ENCODE measurements at regions not wholly inside any gene's neighbourhood (a gene's known extent, or its start where the extent isn't known, plus 50 kb on each side); places are given as distances from the start of the nearest gene placed in this dataset.

DNA sequence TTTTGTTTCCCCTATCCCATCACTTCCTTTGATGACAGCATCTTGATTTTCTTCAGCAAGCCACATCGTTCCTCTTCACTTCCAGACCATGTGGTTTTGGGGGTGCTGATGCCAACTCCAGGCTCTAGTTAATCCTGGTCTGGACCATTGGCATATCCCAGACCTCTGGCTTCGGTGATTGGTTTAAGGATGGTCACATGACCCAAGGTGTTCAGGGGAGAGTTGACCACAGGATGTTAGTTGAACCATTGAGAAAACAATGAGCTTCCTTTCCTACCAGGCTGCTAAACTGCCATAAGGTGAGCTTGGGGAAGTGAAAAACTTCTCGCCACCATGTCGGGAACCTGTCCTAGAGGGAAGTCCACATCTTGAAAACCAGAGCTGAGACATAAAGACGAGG, 60.9 kb upstream of the TLR3 start:
- 87% methylated on average over 5 of the region's 5 CpGs for WGBS, 2 donors
- Histone ChIP-seq H3K4me3 (ENCODE audit: low read depth in 1 of 2, low read length in 2 of 2) (no peak overlapping the region), H3K27ac (ENCODE audit: low read depth in 2 of 2, low read length in 1 of 2) (no peak overlapping the region), H3K9me3 (ENCODE audit: control insufficient read depth in 2 of 2, insufficient read depth in 1 of 2, low read depth in 1 of 2, low read length in 1 of 2) (no peaks in the 10 kb centered on the region), H3K36me3 (ENCODE audit: control insufficient read depth in 2 of 2, insufficient read depth in 2 of 2, low read length in 1 of 2) (no peaks in the 10 kb centered on the region), H3K27me3 (ENCODE audit: control insufficient read depth in 1 of 2, insufficient read depth in 2 of 2, low read length in 2 of 2) (no peaks in the 10 kb centered on the region), H3K4me1 (ENCODE audit: control insufficient read depth in 2 of 2, insufficient read depth in 2 of 2, low read length in 1 of 2) (no peaks in the 10 kb centered on the region)

DNA sequence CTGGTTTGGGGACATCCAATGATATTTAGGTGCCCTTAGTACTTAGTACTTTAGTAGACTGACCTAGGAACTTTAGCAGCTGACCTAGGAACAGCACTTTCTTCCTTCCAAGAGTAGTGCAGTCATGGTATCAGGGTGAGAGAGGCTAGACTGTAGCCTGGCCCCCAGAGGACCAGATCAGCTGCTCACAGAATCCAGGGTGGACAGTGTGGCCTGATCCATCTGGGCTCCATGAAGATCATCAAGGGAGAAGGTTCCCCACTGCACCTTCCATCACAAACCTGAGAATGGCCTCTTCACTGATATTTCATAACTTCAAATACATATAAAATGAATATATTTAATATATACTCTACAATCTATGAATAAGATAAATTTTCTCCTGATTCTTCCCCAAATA, 59.0 kb upstream of the TLR3 start:
- no peaks in the 10 kb centered on the region for H3K9me3 ChIP-seq (ENCODE audit: control insufficient read depth in 2 of 2, insufficient read depth in 1 of 2, low read depth in 1 of 2, low read length in 1 of 2)
- no peak overlapping the region for H3K27ac ChIP-seq (ENCODE audit: low read depth in 2 of 2, low read length in 1 of 2)
- H3K27me3 ChIP-seq (ENCODE audit: control insufficient read depth in 1 of 2, insufficient read depth in 2 of 2, low read length in 2 of 2) = no peaks in the 10 kb centered on the region
- H3K4me1 ChIP-seq (ENCODE audit: control insufficient read depth in 2 of 2, insufficient read depth in 2 of 2, low read length in 1 of 2) = no peaks in the 10 kb centered on the region
- H3K36me3 ChIP-seq (ENCODE audit: control insufficient read depth in 2 of 2, insufficient read depth in 2 of 2, low read length in 1 of 2) = no peaks in the 10 kb centered on the region
- H3K4me3 ChIP-seq (ENCODE audit: low read depth in 1 of 2, low read length in 2 of 2) = no peak overlapping the region

DNA sequence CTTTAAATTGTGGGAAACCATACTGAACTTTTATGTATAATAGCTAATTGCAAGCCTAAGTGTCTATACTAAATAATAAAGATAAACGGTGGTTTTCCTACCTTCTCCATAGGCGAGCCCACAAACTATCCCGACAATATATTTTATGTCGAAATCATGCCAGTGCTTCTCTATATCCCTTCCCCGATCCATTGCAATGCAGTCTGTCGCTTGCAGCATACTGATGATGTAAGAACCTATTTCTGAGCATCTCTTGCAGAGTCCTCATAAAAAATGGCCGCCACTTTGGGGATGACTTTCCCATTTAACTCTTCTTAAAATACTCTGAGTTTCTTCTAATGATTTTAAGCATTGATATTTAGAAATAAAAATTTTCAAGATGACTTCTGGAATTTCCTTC, 58.1 kb upstream of the TLR3 start:
- 96 to 97% methylated on average over 7 of the region's 7 CpGs for WGBS, 2 donors
- Histone ChIP-seq H3K4me1 (ENCODE audit: control insufficient read depth in 2 of 2, insufficient read depth in 2 of 2, low read length in 1 of 2) (no peaks in the 10 kb centered on the region), H3K9me3 (ENCODE audit: control insufficient read depth in 2 of 2, insufficient read depth in 1 of 2, low read depth in 1 of 2, low read length in 1 of 2) (no peaks in the 10 kb centered on the region), H3K27ac (ENCODE audit: low read depth in 2 of 2, low read length in 1 of 2) (no peak overlapping the region), H3K4me3 (ENCODE audit: low read depth in 1 of 2, low read length in 2 of 2) (no peak overlapping the region), H3K36me3 (ENCODE audit: control insufficient read depth in 2 of 2, insufficient read depth in 2 of 2, low read length in 1 of 2) (no peaks in the 10 kb centered on the region), H3K27me3 (ENCODE audit: control insufficient read depth in 1 of 2, insufficient read depth in 2 of 2, low read length in 2 of 2) (no peaks in the 10 kb centered on the region)

DNA sequence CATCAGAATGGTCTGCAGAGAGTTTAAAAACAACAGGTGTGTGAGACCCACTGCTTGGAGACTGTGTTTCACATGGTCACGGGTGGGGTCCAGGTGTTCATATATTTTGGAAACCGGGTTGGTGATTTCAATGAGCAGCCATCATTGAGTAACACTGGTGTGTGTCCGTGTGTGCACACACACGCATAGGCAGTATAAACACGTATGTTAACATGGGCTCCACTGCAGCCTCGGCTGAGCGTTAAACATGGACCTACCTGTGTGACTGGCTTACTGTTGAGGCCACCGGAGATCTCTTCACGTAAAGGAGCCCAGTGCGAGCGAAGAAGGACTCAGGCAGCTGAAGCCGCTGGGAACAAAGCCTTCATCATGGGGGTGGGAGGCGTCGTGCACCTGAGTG, 56.9 kb upstream of the TLR3 start:
- 94 to 98% methylated on average over 14 of the region's 14 CpGs for WGBS, 2 donors
- Histone ChIP-seq H3K9me3 (ENCODE audit: control insufficient read depth in 2 of 2, insufficient read depth in 1 of 2, low read depth in 1 of 2, low read length in 1 of 2) (no peaks in the 10 kb centered on the region), H3K4me1 (ENCODE audit: control insufficient read depth in 2 of 2, insufficient read depth in 2 of 2, low read length in 1 of 2) (no peaks in the 10 kb centered on the region), H3K4me3 (ENCODE audit: low read depth in 1 of 2, low read length in 2 of 2) (no peak overlapping the region), H3K27ac (ENCODE audit: low read depth in 2 of 2, low read length in 1 of 2) (no peak overlapping the region), H3K36me3 (ENCODE audit: control insufficient read depth in 2 of 2, insufficient read depth in 2 of 2, low read length in 1 of 2) (no peaks in the 10 kb centered on the region), H3K27me3 (ENCODE audit: control insufficient read depth in 1 of 2, insufficient read depth in 2 of 2, low read length in 2 of 2) (no peaks in the 10 kb centered on the region)

DNA sequence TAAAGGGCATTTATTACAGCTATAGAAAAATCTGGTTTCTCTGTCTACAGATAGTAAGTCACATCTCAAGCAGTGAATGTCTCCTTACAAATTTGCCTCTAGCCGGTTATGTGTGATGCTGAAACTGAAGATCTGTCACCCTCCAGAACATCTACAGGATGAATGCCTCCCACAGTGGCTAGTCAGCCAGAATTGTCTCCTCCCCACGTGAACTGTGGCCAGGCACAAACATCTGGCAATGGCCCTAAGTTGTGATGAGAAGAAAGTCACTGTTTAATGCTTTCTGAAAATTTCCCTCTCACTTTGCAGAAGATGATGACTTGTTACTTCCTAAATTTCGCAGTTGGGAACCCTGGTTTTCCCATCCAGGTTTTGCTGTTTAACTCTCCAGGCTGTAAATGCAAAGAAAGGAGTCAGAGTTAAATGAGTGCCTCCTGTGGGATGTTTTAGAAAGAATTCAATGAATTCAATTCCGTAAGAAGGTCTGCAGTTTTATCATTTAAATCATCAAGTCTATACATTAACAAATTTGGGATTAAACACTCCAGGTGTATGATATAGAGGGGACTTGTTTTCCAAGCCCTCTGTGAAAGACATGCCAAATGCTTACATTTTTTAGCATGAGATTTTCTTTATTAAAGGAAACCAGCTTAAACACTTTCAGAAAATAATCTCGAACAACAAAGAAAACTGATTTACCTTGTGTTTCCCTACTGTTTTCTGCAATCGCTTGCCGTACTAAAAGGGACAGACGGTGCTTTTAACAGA, 55.4 kb upstream of the TLR3 start:
- H3K9me3 ChIP-seq (ENCODE audit: control insufficient read depth in 2 of 2, insufficient read depth in 1 of 2, low read depth in 1 of 2, low read length in 1 of 2) = no peaks in the 10 kb centered on the region
- no peaks in the 10 kb centered on the region for H3K27me3 ChIP-seq (ENCODE audit: control insufficient read depth in 1 of 2, insufficient read depth in 2 of 2, low read length in 2 of 2)
- H3K27ac ChIP-seq (ENCODE audit: low read depth in 2 of 2, low read length in 1 of 2) = no peak overlapping the region
- no peaks in the 10 kb centered on the region for H3K36me3 ChIP-seq (ENCODE audit: control insufficient read depth in 2 of 2, insufficient read depth in 2 of 2, low read length in 1 of 2)
- WGBS, 2 donors = 76 to 82% methylated on average over 8 of the region's 8 CpGs
- no peaks in the 10 kb centered on the region for H3K4me1 ChIP-seq (ENCODE audit: control insufficient read depth in 2 of 2, insufficient read depth in 2 of 2, low read length in 1 of 2)
- H3K4me3 ChIP-seq (ENCODE audit: low read depth in 1 of 2, low read length in 2 of 2) = no peak overlapping the region

DNA sequence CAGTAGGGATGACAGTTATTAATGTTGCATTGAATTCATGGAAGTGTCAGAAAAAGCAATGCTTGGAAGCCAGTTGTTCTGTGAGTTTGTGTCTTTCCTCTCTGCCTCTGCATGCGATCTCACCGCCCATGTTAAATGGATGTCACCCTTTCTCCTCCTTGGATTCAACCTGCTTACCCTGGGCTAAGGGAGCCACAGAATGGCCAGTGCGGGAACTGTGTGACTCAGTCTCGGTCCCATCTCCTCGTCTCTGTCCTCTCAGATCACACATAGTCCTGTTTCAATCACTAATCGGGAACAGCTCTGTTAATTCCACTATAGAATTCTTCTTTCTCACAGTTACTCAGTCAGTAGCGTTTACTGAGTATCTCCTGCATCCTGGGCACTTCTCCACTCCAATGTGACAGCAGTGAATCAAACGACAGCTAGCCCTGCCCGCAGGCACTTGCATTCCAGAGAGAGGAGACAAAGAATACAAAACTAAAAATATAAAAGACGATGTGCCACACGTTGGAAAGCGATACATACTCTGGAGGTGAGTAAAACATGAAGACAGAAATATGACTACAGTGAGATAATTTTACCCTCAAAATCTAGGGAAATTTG, 53.6 kb upstream of the TLR3 start:
- Histone ChIP-seq H3K36me3 (ENCODE audit: control insufficient read depth in 2 of 2, insufficient read depth in 2 of 2, low read length in 1 of 2) (no peaks in the 10 kb centered on the region), H3K27me3 (ENCODE audit: control insufficient read depth in 1 of 2, insufficient read depth in 2 of 2, low read length in 2 of 2) (no peaks in the 10 kb centered on the region), H3K4me1 (ENCODE audit: control insufficient read depth in 2 of 2, insufficient read depth in 2 of 2, low read length in 1 of 2) (no peaks in the 10 kb centered on the region), H3K9me3 (ENCODE audit: control insufficient read depth in 2 of 2, insufficient read depth in 1 of 2, low read depth in 1 of 2, low read length in 1 of 2) (no peaks in the 10 kb centered on the region), H3K4me3 (ENCODE audit: low read depth in 1 of 2, low read length in 2 of 2) (no peak overlapping the region), H3K27ac (ENCODE audit: low read depth in 2 of 2, low read length in 1 of 2) (no peak overlapping the region)
- 72 to 85% methylated on average over 12 of the region's 12 CpGs for WGBS, 2 donors

DNA sequence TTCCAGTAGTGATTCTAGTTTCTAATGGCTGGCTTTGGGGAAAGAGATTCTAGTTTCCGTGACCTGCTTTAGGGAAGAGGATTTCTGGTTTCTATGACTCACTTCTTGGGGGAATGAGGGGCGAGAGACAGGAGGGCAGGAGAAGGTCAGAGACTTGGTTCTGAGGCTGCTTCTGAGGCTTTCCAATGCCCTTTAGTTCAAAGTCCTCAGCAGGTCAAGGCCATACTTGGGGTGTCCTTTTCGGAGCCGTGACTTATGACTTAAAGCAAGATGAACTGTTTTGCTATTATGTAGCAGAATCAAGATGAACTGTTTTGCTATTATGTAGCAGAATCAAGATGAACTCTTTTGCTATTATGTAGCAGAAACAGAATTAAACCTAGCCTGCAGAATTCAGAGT, 52.2 kb upstream of the TLR3 start:
- Histone ChIP-seq H3K27ac (ENCODE audit: low read depth in 2 of 2, low read length in 1 of 2) (no peak overlapping the region), H3K36me3 (ENCODE audit: control insufficient read depth in 2 of 2, insufficient read depth in 2 of 2, low read length in 1 of 2) (peaks cover 0 to 2% of the 10 kb centered on the region in 2 donors), H3K27me3 (ENCODE audit: control insufficient read depth in 1 of 2, insufficient read depth in 2 of 2, low read length in 2 of 2) (peaks cover 0 to 2% of the 10 kb centered on the region in 2 donors), H3K9me3 (ENCODE audit: control insufficient read depth in 2 of 2, insufficient read depth in 1 of 2, low read depth in 1 of 2, low read length in 1 of 2) (no peaks in the 10 kb centered on the region), H3K4me1 (ENCODE audit: control insufficient read depth in 2 of 2, insufficient read depth in 2 of 2, low read length in 1 of 2) (peaks cover 0 to 2% of the 10 kb centered on the region in 2 donors), H3K4me3 (ENCODE audit: low read depth in 1 of 2, low read length in 2 of 2) (no peak overlapping the region)
- 83% methylated on average over 4 of the region's 4 CpGs for WGBS, 2 donors

DNA sequence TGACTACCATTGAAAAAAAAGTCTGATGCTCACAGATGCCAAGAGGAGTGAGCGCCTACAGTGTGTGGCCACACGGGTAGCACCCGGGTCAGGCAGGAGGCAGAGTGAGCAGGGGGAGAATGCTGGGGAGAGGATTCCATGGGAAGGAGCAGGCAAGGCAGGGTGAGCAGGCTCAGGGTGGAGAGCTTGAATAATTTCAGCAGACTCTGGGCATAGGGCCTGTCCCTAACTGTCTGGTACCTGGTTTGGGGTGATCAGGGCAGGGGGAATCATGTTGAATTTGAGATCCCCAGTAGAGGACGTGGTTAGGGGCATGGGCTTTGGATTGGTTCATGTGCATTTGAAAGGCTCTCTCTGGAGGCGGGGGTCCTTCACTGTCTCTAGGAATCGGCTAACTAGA, 51.2 kb upstream of the TLR3 start:
- WGBS, 2 donors = 92 to 94% methylated on average over 6 of the region's 6 CpGs
- Histone ChIP-seq H3K9me3 (ENCODE audit: control insufficient read depth in 2 of 2, insufficient read depth in 1 of 2, low read depth in 1 of 2, low read length in 1 of 2) (no peaks in the 10 kb centered on the region), H3K27ac (ENCODE audit: low read depth in 2 of 2, low read length in 1 of 2) (no peak overlapping the region), H3K27me3 (ENCODE audit: control insufficient read depth in 1 of 2, insufficient read depth in 2 of 2, low read length in 2 of 2) (peaks cover 0 to 2% of the 10 kb centered on the region in 2 donors), H3K4me3 (ENCODE audit: low read depth in 1 of 2, low read length in 2 of 2) (no peak overlapping the region), H3K4me1 (ENCODE audit: control insufficient read depth in 2 of 2, insufficient read depth in 2 of 2, low read length in 1 of 2) (peaks cover 0 to 2% of the 10 kb centered on the region in 2 donors), H3K36me3 (ENCODE audit: control insufficient read depth in 2 of 2, insufficient read depth in 2 of 2, low read length in 1 of 2) (peaks cover 0 to 2% of the 10 kb centered on the region in 2 donors)

DNA sequence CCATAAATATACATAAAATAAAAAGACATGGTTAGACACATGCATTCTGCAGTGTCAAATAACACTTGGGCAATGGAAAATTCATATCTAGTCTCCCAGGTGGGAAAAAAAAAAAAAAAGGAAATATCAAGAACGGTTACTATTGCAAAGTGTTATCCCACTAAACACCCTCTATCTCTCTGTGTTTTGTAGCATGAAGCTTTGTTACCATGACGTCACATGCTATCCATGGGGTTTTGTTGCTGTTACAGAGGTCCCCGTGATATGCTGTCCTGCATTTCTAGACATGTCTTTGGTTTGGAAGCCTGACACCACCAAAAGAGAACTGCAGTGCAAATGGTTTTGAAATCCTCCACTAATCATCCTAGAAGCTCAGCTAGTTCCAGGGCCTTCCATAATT, 50.7 kb upstream of the TLR3 start:
- 62% methylated on average over 3 of the region's 3 CpGs for WGBS, 2 donors
- peaks cover 0 to 2% of the 10 kb centered on the region in 2 donors for H3K27me3 ChIP-seq (ENCODE audit: control insufficient read depth in 1 of 2, insufficient read depth in 2 of 2, low read length in 2 of 2)
- no peak overlapping the region for H3K4me3 ChIP-seq (ENCODE audit: low read depth in 1 of 2, low read length in 2 of 2)
- no peaks in the 10 kb centered on the region for H3K9me3 ChIP-seq (ENCODE audit: control insufficient read depth in 2 of 2, insufficient read depth in 1 of 2, low read depth in 1 of 2, low read length in 1 of 2)
- peaks cover 0 to 2% of the 10 kb centered on the region in 2 donors for H3K36me3 ChIP-seq (ENCODE audit: control insufficient read depth in 2 of 2, insufficient read depth in 2 of 2, low read length in 1 of 2)
- H3K4me1 ChIP-seq (ENCODE audit: control insufficient read depth in 2 of 2, insufficient read depth in 2 of 2, low read length in 1 of 2) = peaks cover 0 to 2% of the 10 kb centered on the region in 2 donors
- no peak overlapping the region for H3K27ac ChIP-seq (ENCODE audit: low read depth in 2 of 2, low read length in 1 of 2)

DNA sequence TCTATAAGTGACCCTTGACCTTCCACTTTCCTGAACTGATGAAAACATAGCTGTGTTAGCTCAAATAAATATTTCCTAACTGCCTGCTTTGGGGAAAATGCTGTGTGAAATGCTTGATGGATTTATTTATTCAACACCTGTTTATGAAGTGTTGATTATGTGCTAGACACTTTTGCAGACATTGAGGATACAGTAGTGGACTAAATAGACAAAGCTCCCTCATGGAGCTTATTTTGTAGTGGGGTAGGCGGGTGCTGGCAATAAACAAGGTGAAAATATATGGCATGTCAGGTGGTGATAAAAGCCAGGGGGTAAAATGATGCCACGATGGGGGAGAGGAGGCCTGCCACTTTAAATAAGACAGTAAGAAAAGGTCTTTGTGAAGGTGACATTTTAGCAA, 50.2 kb upstream of the TLR3 start:
- H3K4me1 ChIP-seq (ENCODE audit: control insufficient read depth in 2 of 2, insufficient read depth in 2 of 2, low read length in 1 of 2) = peaks cover 0 to 2% of the 10 kb centered on the region in 2 donors
- no peaks in the 10 kb centered on the region for H3K9me3 ChIP-seq (ENCODE audit: control insufficient read depth in 2 of 2, insufficient read depth in 1 of 2, low read depth in 1 of 2, low read length in 1 of 2)
- peaks cover 0 to 2% of the 10 kb centered on the region in 2 donors for H3K27me3 ChIP-seq (ENCODE audit: control insufficient read depth in 1 of 2, insufficient read depth in 2 of 2, low read length in 2 of 2)
- WGBS, 2 donors = 80 to 89% methylated on average over 2 of the region's 2 CpGs
- no peak overlapping the region for H3K27ac ChIP-seq (ENCODE audit: low read depth in 2 of 2, low read length in 1 of 2)
- no peak overlapping the region for H3K4me3 ChIP-seq (ENCODE audit: low read depth in 1 of 2, low read length in 2 of 2)
- peaks cover 0 to 2% of the 10 kb centered on the region in 2 donors for H3K36me3 ChIP-seq (ENCODE audit: control insufficient read depth in 2 of 2, insufficient read depth in 2 of 2, low read length in 1 of 2)

Measured in esophagus (tissue), 2 donors.